ENCODE measurements at regions not wholly inside any gene's neighbourhood (a gene's known extent, or its start where the extent isn't known, plus 50 kb on each side); places are given as distances from the start of the nearest gene placed in this dataset.

- TF ChIP-seq CTCF (IDR thresholded peaks at IDR 0.05; ENCODE audit: borderline replicate concordance, extremely low read depth, low read length, poor library complexity, severe bottlenecking) (no peak), EZH2 (IDR thresholded peaks at IDR 0.05; ENCODE audit: borderline replicate concordance, low read depth, low read length, severe bottlenecking) (no peak)
- Histone ChIP-seq H3K9ac (ENCODE audit: low read depth, low read length) (no peak overlapping the region), H4K20me1 (ENCODE audit: insufficient read depth, low read length) (no peaks in the 10 kb centered on the region), H3K27me3 (ENCODE audit: insufficient read depth, low read length, poor library complexity) (no peaks in the 10 kb centered on the region), H3K4me2 (ENCODE audit: insufficient read depth, low read length) (no peak overlapping the region), H3K9me3 (ENCODE audit: insufficient read depth, low read length, severe bottlenecking) (no peaks in the 10 kb centered on the region), H3K4me1 (ENCODE audit: insufficient read depth, low read length) (no peaks in the 10 kb centered on the region), H2AFZ (ENCODE audit: low read depth, low read length) (no peak overlapping the region), H3K27ac (ENCODE audit: low read length) (no peak overlapping the region), H3K4me3 (ENCODE audit: low read depth in 1 of 2, low read length in 2 of 2) (no peak overlapping the region), H3K36me3 (ENCODE audit: insufficient read depth, low read length) (no peaks in the 10 kb centered on the region), H3K79me2 (ENCODE audit: insufficient read depth, low read length) (no peaks in the 10 kb centered on the region)
- no peak for ATAC-seq (ENCODE audit: insufficient read depth, low read depth)
- DNase-seq = no peak
These were observed 264.8 kb upstream of the ZPLD1 start for GRCh38 chr3:102169915-102170479.

GRCh38 chr3:102170545-102170944, 264.3 kb upstream of the ZPLD1 start:
- Histone ChIP-seq H4K20me1 (ENCODE audit: insufficient read depth, low read length) (no peaks in the 10 kb centered on the region), H3K4me1 (ENCODE audit: insufficient read depth, low read length) (no peaks in the 10 kb centered on the region), H3K27me3 (ENCODE audit: insufficient read depth, low read length, poor library complexity) (no peaks in the 10 kb centered on the region), H3K36me3 (ENCODE audit: insufficient read depth, low read length) (no peaks in the 10 kb centered on the region), H3K9me3 (ENCODE audit: insufficient read depth, low read length, severe bottlenecking) (no peaks in the 10 kb centered on the region), H3K27ac (ENCODE audit: low read length) (no peak overlapping the region), H2AFZ (ENCODE audit: low read depth, low read length) (no peak overlapping the region), H3K79me2 (ENCODE audit: insufficient read depth, low read length) (no peaks in the 10 kb centered on the region), H3K4me3 (ENCODE audit: low read depth in 1 of 2, low read length in 2 of 2) (no peak overlapping the region), H3K4me2 (ENCODE audit: insufficient read depth, low read length) (no peak overlapping the region), H3K9ac (ENCODE audit: low read depth, low read length) (no peak overlapping the region)
- TF ChIP-seq CTCF (IDR thresholded peaks at IDR 0.05; ENCODE audit: borderline replicate concordance, extremely low read depth, low read length, poor library complexity, severe bottlenecking) (no peak), EZH2 (IDR thresholded peaks at IDR 0.05; ENCODE audit: borderline replicate concordance, low read depth, low read length, severe bottlenecking) (no peak)
- no peak for ATAC-seq (ENCODE audit: insufficient read depth, low read depth)
- DNase-seq = no peak

GRCh38 chr3:102174312-102174712, 260.5 kb upstream of the ZPLD1 start:
- no peak overlapping the region for H3K4me3 ChIP-seq (ENCODE audit: low read depth in 1 of 2, low read length in 2 of 2)
- ATAC-seq (ENCODE audit: insufficient read depth, low read depth) (no peak), DNase-seq (no peak)
- TF ChIP-seq EZH2 (IDR thresholded peaks at IDR 0.05; ENCODE audit: borderline replicate concordance, low read depth, low read length, severe bottlenecking) = no peak
- no peak overlapping the region for H3K4me2 ChIP-seq (ENCODE audit: insufficient read depth, low read length)
- H2AFZ ChIP-seq (ENCODE audit: low read depth, low read length) = no peak overlapping the region
- H4K20me1 ChIP-seq (ENCODE audit: insufficient read depth, low read length) = no peaks in the 10 kb centered on the region
- H3K79me2 ChIP-seq (ENCODE audit: insufficient read depth, low read length) = no peaks in the 10 kb centered on the region
- no peaks in the 10 kb centered on the region for H3K27me3 ChIP-seq (ENCODE audit: insufficient read depth, low read length, poor library complexity)
- H3K36me3 ChIP-seq (ENCODE audit: insufficient read depth, low read length) = no peaks in the 10 kb centered on the region
- no peaks in the 10 kb centered on the region for H3K4me1 ChIP-seq (ENCODE audit: insufficient read depth, low read length)
- no peaks in the 10 kb centered on the region for H3K9me3 ChIP-seq (ENCODE audit: insufficient read depth, low read length, severe bottlenecking)
- no peak overlapping the region for H3K9ac ChIP-seq (ENCODE audit: low read depth, low read length)
- no peak overlapping the region for H3K27ac ChIP-seq (ENCODE audit: low read length)

- Histone ChIP-seq H3K9ac (ENCODE audit: low read depth, low read length) (no peak overlapping the region), H3K27ac (ENCODE audit: low read length) (no peak overlapping the region), H4K20me1 (ENCODE audit: insufficient read depth, low read length) (no peaks in the 10 kb centered on the region), H3K27me3 (ENCODE audit: insufficient read depth, low read length, poor library complexity) (no peaks in the 10 kb centered on the region), H3K4me2 (ENCODE audit: insufficient read depth, low read length) (no peak overlapping the region), H2AFZ (ENCODE audit: low read depth, low read length) (no peak overlapping the region), H3K36me3 (ENCODE audit: insufficient read depth, low read length) (no peaks in the 10 kb centered on the region), H3K4me1 (ENCODE audit: insufficient read depth, low read length) (no peaks in the 10 kb centered on the region), H3K4me3 (ENCODE audit: low read depth in 1 of 2, low read length in 2 of 2) (no peak overlapping the region), H3K9me3 (ENCODE audit: insufficient read depth, low read length, severe bottlenecking) (no peaks in the 10 kb centered on the region), H3K79me2 (ENCODE audit: insufficient read depth, low read length) (no peaks in the 10 kb centered on the region)
- TF ChIP-seq EZH2 (IDR thresholded peaks at IDR 0.05; ENCODE audit: borderline replicate concordance, low read depth, low read length, severe bottlenecking) = no peak
- TF ChIP-seq CTCF (IDR thresholded peaks at IDR 0.05; ENCODE audit: borderline replicate concordance, extremely low read depth, low read length, poor library complexity, severe bottlenecking) = no peak
- no peak for DNase-seq
- ATAC-seq (ENCODE audit: insufficient read depth, low read depth) = no peak
These were observed 259.9 kb upstream of the ZPLD1 start for GRCh38 chr3:102174832-102175374.

All from DND-41 (cell line).